ENCODE measurements at regions not wholly inside any gene's neighbourhood (a gene's known extent, or its start where the extent isn't known, plus 50 kb on each side); places are given as distances from the start of the nearest gene placed in this dataset.

DNA sequence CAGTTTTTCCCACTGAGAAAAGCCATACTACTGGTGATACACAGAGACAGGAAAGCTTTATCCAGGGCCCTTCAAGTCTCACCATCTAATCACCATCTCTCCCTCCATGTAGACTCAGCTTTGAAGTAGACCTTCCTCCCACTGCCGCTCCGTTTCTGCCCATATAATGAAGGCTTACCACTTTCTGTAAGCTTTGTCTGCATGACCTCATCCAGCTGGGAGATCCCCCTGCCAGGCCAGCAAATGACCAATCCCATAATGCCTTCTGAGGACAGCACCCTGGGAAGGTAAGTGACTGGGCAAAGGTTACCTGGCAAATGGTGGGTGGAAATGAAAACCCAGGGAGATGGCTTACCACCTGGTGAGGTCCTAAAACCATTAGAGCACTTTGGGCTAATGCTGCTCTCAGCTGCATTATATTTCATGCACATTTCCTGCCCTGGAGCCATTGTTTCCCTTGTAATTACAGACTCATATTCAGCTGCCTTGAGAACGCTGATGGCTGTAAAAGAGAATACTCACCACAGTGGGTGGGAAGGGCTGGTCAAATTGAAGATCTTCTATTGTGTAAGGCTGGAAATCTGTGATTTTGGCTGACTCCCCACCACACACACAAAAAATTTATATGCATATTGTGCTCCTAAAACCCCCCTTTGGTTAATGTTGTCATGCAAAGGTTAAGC lies 350.7 kb upstream of the SYT4 start:
- TF ChIP-seq ARNTL (CRISPR knock-in tag; IDR thresholded peaks at IDR 0.05; ENCODE audit: borderline replicate concordance, low read depth) = no peak
- TF ChIP-seq CSDC2 (CRISPR knock-in tag; IDR thresholded peaks at IDR 0.05) = no peak
- TF ChIP-seq BACH2 (CRISPR knock-in tag; IDR thresholded peaks at IDR 0.05; ENCODE audit: borderline replicate concordance) = no peak
- TF ChIP-seq ISL1 (CRISPR knock-in tag; IDR thresholded peaks at IDR 0.05) = no peak
- TF ChIP-seq, protein P1, sequence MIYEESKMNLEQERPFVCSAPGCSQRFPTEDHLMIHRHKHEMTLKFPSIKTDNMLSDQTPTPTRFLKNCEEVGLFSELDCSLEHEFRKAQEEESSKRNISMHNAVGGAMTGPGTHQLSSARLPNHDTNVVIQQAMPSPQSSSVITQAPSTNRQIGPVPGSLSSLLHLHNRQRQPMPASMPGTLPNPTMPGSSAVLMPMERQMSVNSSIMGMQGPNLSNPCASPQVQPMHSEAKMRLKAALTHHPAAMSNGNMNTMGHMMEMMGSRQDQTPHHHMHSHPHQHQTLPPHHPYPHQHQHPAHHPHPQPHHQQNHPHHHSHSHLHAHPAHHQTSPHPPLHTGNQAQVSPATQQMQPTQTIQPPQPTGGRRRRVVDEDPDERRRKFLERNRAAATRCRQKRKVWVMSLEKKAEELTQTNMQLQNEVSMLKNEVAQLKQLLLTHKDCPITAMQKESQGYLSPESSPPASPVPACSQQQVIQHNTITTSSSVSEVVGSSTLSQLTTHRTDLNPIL (CRISPR knock-in tag; IDR thresholded peaks at IDR 0.05; ENCODE audit: low read depth) = no peak
- TF ChIP-seq, protein P2, sequence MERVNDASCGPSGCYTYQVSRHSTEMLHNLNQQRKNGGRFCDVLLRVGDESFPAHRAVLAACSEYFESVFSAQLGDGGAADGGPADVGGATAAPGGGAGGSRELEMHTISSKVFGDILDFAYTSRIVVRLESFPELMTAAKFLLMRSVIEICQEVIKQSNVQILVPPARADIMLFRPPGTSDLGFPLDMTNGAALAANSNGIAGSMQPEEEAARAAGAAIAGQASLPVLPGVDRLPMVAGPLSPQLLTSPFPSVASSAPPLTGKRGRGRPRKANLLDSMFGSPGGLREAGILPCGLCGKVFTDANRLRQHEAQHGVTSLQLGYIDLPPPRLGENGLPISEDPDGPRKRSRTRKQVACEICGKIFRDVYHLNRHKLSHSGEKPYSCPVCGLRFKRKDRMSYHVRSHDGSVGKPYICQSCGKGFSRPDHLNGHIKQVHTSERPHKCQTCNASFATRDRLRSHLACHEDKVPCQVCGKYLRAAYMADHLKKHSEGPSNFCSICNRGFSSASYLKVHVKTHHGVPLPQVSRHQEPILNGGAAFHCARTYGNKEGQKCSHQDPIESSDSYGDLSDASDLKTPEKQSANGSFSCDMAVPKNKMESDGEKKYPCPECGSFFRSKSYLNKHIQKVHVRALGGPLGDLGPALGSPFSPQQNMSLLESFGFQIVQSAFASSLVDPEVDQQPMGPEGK (CRISPR knock-in tag; IDR thresholded peaks at IDR 0.05; ENCODE audit: borderline replicate concordance) = no peak
- TF ChIP-seq SNAI2 (CRISPR knock-in tag; IDR thresholded peaks at IDR 0.05) = no peak
- TF ChIP-seq GLIS3 (CRISPR knock-in tag; IDR thresholded peaks at IDR 0.05) = no peak
- TF ChIP-seq RARB (CRISPR knock-in tag; IDR thresholded peaks at IDR 0.05) = no peak
- TF ChIP-seq, protein P3, sequence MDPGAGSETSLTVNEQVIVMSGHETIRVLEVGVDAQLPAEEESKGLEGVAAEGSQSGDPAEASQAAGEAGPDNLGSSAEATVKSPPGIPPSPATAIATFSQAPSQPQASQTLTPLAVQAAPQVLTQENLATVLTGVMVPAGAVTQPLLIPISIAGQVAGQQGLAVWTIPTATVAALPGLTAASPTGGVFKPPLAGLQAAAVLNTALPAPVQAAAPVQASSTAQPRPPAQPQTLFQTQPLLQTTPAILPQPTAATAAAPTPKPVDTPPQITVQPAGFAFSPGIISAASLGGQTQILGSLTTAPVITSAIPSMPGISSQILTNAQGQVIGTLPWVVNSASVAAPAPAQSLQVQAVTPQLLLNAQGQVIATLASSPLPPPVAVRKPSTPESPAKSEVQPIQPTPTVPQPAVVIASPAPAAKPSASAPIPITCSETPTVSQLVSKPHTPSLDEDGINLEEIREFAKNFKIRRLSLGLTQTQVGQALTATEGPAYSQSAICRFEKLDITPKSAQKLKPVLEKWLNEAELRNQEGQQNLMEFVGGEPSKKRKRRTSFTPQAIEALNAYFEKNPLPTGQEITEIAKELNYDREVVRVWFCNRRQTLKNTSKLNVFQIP (CRISPR knock-in tag; IDR thresholded peaks at IDR 0.05; ENCODE audit: borderline replicate concordance, low read depth) = no peak

All from SK-N-SH treated with all-trans-retinoic acid at 6 μM for 48 hours (cell line).